Endodermal cell (in vitro differentiated cells): ENCODE measurements at regions not wholly inside any gene's neighbourhood (a gene's known extent, or its start where the extent isn't known, plus 50 kb on each side); places are given as distances from the start of the nearest gene placed in this dataset.
A peak's percentile ranks its signal among the peaks of the same experiment; 100 is the strongest.

Source experiments
- DNase-seq: peaks from one replicate; pipeline ENCODE4 v3.0.0-alpha.2; 2017
- H3K27ac ChIP-seq: 2 replicates; pipeline ENCODE4 v1.5.1; 2013; ENCODE audit warnings: mild to moderate bottlenecking, low read depth, low read length, moderate library complexity
- H3K27me3 ChIP-seq: 2 replicates; pipeline ENCODE4 v1.6.1; 2013; ENCODE audit warnings: mild to moderate bottlenecking, low read length, moderate library complexity; ENCODE audit not compliant: insufficient read depth, control insufficient read depth, poor library complexity, severe bottlenecking
- H3K36me3 ChIP-seq: 2 replicates; pipeline ENCODE4 v1.7.0; 2013; ENCODE audit warnings: mild to moderate bottlenecking, low read length, moderate library complexity; ENCODE audit not compliant: control insufficient read depth, insufficient read depth
- H3K4me1 ChIP-seq: one replicate; pipeline ENCODE4 v1.7.0; 2013; ENCODE audit warnings: low read length; ENCODE audit not compliant: control insufficient read depth, insufficient read depth
- H3K4me3 ChIP-seq: 2 replicates; pipeline ENCODE4 v1.5.1; 2013; ENCODE audit warnings: mild to moderate bottlenecking, low read length, moderate library complexity
- H3K9ac ChIP-seq: 2 replicates; pipeline ENCODE4 v1.6.1; 2013; ENCODE audit warnings: mild to moderate bottlenecking, low read length, moderate library complexity; ENCODE audit not compliant: poor library complexity, severe bottlenecking; ENCODE audit errors: extremely low read depth
- H3K9me3 ChIP-seq: 2 replicates; pipeline ENCODE4 v1.6.1; 2013; ENCODE audit warnings: mild to moderate bottlenecking, low read length, moderate library complexity; ENCODE audit not compliant: control insufficient read depth
- H3K27ac Mint-ChIP-seq: 2 replicates; pipeline ENCODE4 v1.8.0; 2020; ENCODE audit warnings: mixed read lengths
- H3K27me3 Mint-ChIP-seq: 2 replicates; pipeline ENCODE4 v1.8.0; 2021; ENCODE audit warnings: mild to moderate bottlenecking, mixed read lengths; ENCODE audit not compliant: insufficient read depth
- H3K36me3 Mint-ChIP-seq: 2 replicates; pipeline ENCODE4 v1.8.0; 2020; ENCODE audit warnings: low read depth, mixed read lengths
- H3K4me1 Mint-ChIP-seq: 2 replicates; pipeline ENCODE4 v1.8.0; 2020; ENCODE audit warnings: mixed read lengths
- H3K4me3 Mint-ChIP-seq: 2 replicates; pipeline ENCODE4 v1.8.0; 2020; ENCODE audit warnings: mild to moderate bottlenecking, moderate library complexity, mixed read lengths
- H3K9me3 Mint-ChIP-seq: 2 replicates; pipeline ENCODE4 v1.8.0; 2020; ENCODE audit warnings: mild to moderate bottlenecking, mixed read lengths
- WGBS, 2 experiments: methylation state at CpG; one replicate each; pipeline versions ENCODE4 v1.1.5 to v1.1.7; 2013; ENCODE audit warnings: missing lambda C conversion rate in 2 of 2, mixed read lengths in 1 of 2; ENCODE audit not compliant: insufficient coverage in 1 of 2, insufficient read length in 1 of 2; 5-methylcytosine and 5-hydroxymethylcytosine counted together
- TF ChIP-seq, protein P1 (sequence below): fragments of 200-600 bp; sonication (generic); conservative IDR thresholded peaks from 2 replicates; pipeline ENCODE4 v1.5.0; 2021; ENCODE audit warnings: antibody characterized with exemption, mild to moderate bottlenecking

DNA sequence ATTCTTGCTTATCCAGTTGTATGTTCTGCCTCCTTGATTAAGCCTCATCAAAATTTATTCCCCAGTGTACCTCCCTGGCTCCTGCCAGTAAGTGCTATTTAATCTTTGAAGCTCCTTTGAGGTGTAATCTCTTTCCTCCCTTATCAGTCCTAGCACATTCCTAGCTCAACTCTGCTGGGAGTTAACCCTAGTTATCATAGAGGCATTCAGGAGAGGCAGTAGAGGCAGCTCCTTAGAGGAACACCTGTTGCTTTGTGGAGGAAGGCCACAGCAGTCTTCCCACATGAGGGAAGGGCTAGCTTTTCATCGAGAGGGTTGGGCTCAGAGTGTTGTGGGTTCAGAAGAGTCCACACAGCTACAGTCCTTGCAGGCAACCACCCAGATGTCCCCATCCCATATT is 182.4 kb upstream of the ARID2 start:
- Histone ChIP-seq H3K4me1 (peaks cover 9% of the 10 kb centered on the region), H3K27ac (no peak overlapping the region), H3K27me3 (peaks cover 50% of the 10 kb centered on the region), H3K36me3 (no peaks in the 10 kb centered on the region), H3K4me3 (no peak overlapping the region), H3K9ac (no peak overlapping the region), H3K9me3 (peaks cover 4% of the 10 kb centered on the region)
- Mint-ChIP-seq H3K27me3 (peaks cover 53% of the 10 kb centered on the region), H3K36me3 (no peaks in the 10 kb centered on the region), H3K4me1 (peaks cover 25% of the 10 kb centered on the region), H3K9me3 (peaks cover 3% of the 10 kb centered on the region), H3K27ac (no peak overlapping the region), H3K4me3 (no peak overlapping the region)
- DNase-seq: peak; percentile 66
- 42 to 63% methylated on average over 1 of the region's 1 CpG for WGBS, 2 experiments
- TF ChIP-seq, protein P1, sequence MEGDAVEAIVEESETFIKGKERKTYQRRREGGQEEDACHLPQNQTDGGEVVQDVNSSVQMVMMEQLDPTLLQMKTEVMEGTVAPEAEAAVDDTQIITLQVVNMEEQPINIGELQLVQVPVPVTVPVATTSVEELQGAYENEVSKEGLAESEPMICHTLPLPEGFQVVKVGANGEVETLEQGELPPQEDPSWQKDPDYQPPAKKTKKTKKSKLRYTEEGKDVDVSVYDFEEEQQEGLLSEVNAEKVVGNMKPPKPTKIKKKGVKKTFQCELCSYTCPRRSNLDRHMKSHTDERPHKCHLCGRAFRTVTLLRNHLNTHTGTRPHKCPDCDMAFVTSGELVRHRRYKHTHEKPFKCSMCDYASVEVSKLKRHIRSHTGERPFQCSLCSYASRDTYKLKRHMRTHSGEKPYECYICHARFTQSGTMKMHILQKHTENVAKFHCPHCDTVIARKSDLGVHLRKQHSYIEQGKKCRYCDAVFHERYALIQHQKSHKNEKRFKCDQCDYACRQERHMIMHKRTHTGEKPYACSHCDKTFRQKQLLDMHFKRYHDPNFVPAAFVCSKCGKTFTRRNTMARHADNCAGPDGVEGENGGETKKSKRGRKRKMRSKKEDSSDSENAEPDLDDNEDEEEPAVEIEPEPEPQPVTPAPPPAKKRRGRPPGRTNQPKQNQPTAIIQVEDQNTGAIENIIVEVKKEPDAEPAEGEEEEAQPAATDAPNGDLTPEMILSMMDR: no peak

DNA sequence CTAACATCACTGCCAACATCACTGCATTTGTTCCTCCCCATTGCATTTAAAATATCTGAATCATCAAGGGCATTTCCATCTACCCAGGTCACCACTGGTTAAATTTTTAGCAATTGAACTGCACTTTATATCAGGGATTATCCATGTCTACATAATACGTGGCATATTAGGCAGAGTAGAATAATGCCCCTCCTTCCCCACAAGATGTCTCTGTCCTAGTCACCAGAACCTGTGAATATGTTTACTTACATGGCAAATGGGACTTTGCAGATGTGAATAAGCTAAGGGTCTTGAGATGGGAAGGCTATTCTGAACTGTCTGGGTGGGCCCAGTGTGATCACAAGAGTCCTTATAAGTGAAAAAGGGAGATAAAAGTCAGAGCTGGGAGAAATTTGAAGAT is 181.7 kb upstream of the ARID2 start:
- Histone ChIP-seq H3K4me3 (no peak overlapping the region), H3K27ac (no peak overlapping the region), H3K9ac (no peak overlapping the region), H3K4me1 (peaks cover 9% of the 10 kb centered on the region), H3K27me3 (peaks cover 55% of the 10 kb centered on the region), H3K9me3 (peaks cover 4% of the 10 kb centered on the region), H3K36me3 (no peaks in the 10 kb centered on the region)
- WGBS, 2 experiments: 94% methylated on average over 1 of the region's 1 CpG; no CpG with 5 or more reads in 1 of the 2 experiments
- no peaks in the 10 kb centered on the region for H3K36me3 Mint-ChIP-seq
- no peak overlapping the region for H3K4me3 Mint-ChIP-seq
- H3K27me3 Mint-ChIP-seq: peaks cover 51% of the 10 kb centered on the region
- TF ChIP-seq, protein P1: no peak
- H3K9me3 Mint-ChIP-seq: peaks cover 3% of the 10 kb centered on the region
- H3K27ac Mint-ChIP-seq: no peak overlapping the region
- peaks cover 25% of the 10 kb centered on the region for H3K4me1 Mint-ChIP-seq
- no peak for DNase-seq

DNA sequence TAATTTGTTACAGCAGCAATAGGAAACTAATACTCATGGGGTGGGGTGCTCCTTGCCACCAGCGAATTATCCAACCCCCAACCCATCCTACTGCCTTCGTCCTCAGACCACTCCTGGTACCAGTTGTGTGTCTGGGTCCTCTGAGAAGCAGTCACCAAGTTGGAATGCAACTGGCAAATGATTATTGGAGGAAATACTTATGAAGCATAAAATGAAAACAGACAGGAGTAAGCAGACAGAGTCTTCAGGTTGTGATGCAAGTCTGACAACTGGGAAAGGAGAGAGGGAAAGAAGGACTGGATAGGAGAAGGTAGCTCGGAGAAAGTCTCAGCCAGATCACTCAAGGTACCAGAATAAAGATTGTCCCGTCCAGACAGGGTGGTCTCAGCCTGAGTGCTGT is 181.1 kb upstream of the ARID2 start:
- Mint-ChIP-seq H3K4me3 (no peak overlapping the region), H3K27ac (no peak overlapping the region), H3K9me3 (peaks cover 3% of the 10 kb centered on the region), H3K4me1 (peaks cover 25% of the 10 kb centered on the region), H3K27me3 (peaks cover 51% of the 10 kb centered on the region), H3K36me3 (no peaks in the 10 kb centered on the region)
- no peaks in the 10 kb centered on the region for H3K36me3 ChIP-seq
- WGBS, 2 experiments: 56 to 85% methylated on average over 3 to 4 of the region's 4 CpGs
- DNase-seq: no peak
- TF ChIP-seq, protein P1: no peak
- peaks cover 4% of the 10 kb centered on the region for H3K9me3 ChIP-seq
- no peak overlapping the region for H3K9ac ChIP-seq
- H3K4me3 ChIP-seq: no peak overlapping the region
- H3K27ac ChIP-seq: no peak overlapping the region
- peaks cover 9% of the 10 kb centered on the region for H3K4me1 ChIP-seq
- H3K27me3 ChIP-seq: peaks cover 55% of the 10 kb centered on the region
